ENCODE measurements at regions not wholly inside any gene's neighbourhood (a gene's known extent, or its start where the extent isn't known, plus 50 kb on each side); places are given as distances from the start of the nearest gene placed in this dataset.

- no peak for TF ChIP-seq CTCF (conservative IDR thresholded peaks at IDR 0.05 in 1 of 2, IDR thresholded peaks at IDR 0.05 in 1 of 2; ENCODE audit: extremely low read depth in 1 of 2, insufficient read depth in 1 of 2, low read depth in 1 of 2, low read length in 2 of 2)
- no peak for TF ChIP-seq EZH2 (IDR thresholded peaks at IDR 0.05; ENCODE audit: borderline replicate concordance, low read length)
Observed at GRCh38 chr12:72753571-72753970, 481.4 kb downstream of the TRHDE start.
